ENCODE measurements at regions not wholly inside any gene's neighbourhood (a gene's known extent, or its start where the extent isn't known, plus 50 kb on each side); places are given as distances from the start of the nearest gene placed in this dataset.
"Not testable (repeated sequence)": the region's sequence is repeated elsewhere in the genome, so short reads cannot be mapped to it uniquely, and the experiment has no call there.

- H3K23me2 ChIP-seq (ENCODE audit: insufficient read length, low read depth, low read length, poor library complexity, severe bottlenecking); H3K27me3 ChIP-seq (ENCODE audit: insufficient read depth, low read length); H3K79me1 ChIP-seq (ENCODE audit: insufficient read depth, low read depth, low read length, poor library complexity, severe bottlenecking); DNase-seq; H4K20me1 ChIP-seq (ENCODE audit: control insufficient read depth, insufficient read depth, insufficient read length); H4K91ac ChIP-seq (ENCODE audit: insufficient read length, low read depth, low read length); H4K5ac ChIP-seq (ENCODE audit: insufficient read length, low read depth, low read length); H2BK120ac ChIP-seq (ENCODE audit: low read depth, low read length, poor library complexity, severe bottlenecking); H3K4me3 Mint-ChIP-seq; H3K27ac ChIP-seq (ENCODE audit: insufficient read length, low read depth, low read length); H2AFZ ChIP-seq (ENCODE audit: low read length); H3K14ac ChIP-seq (ENCODE audit: insufficient read depth, low read length); H3K79me2 ChIP-seq (ENCODE audit: insufficient read depth, low read length); H3K4me2 ChIP-seq (ENCODE audit: insufficient read depth, insufficient read length, low read length); H3K36me3 Mint-ChIP-seq (ENCODE audit: insufficient read depth in 1 of 3, low read depth in 3 of 3); H3T11ph ChIP-seq (ENCODE audit: low read length); H3K9me3 ChIP-seq (ENCODE audit: control insufficient read depth, low read depth, low read length); H2BK12ac ChIP-seq (ENCODE audit: insufficient read length, low read depth, low read length); H4K8ac ChIP-seq (replicated peaks; ENCODE audit: insufficient read length, low read depth, low read length); H3K56ac ChIP-seq (ENCODE audit: insufficient read length, low read depth, low read length); H3K4me1 ChIP-seq (ENCODE audit: insufficient read depth, low read length); H3K9ac ChIP-seq (ENCODE audit: extremely low read depth, insufficient read length, low read length); H2BK15ac ChIP-seq (ENCODE audit: low read depth, low read length); H2BK20ac ChIP-seq (ENCODE audit: low read depth, low read length, poor library complexity, severe bottlenecking); H3K23ac ChIP-seq (ENCODE audit: insufficient read length, low read depth, low read length); H3K27ac Mint-ChIP-seq; H2BK5ac ChIP-seq (ENCODE audit: insufficient read length, low read length); H3K18ac ChIP-seq (ENCODE audit: insufficient read length, low read depth, low read length); H2AK5ac ChIP-seq (ENCODE audit: insufficient read length, low read length); H3K4ac ChIP-seq (ENCODE audit: low read depth, low read length): not testable (repeated sequence)
- Mint-ChIP-seq H3K27me3 (ENCODE audit: low read depth) (peaks cover 12% of the 10 kb centered on the region), H3K9me3 (peaks cover 0 to 48% of the 10 kb centered on the region in 2 experiments; a peak in 3 of 5 replicates), H3K4me1 (peaks cover 9 to 10% of the 10 kb centered on the region in 2 experiments)
- no CpG with 5 or more reads among the region's 1 CpG for WGBS (ENCODE audit: extremely low coverage, insufficient read length, low lambda C conversion rate)
Measured at GRCh38 chr2:95714398-95714797, 122.6 kb downstream of the TRIM43 start.
